Peyer's patch (tissue), 4 donors: ENCODE measurements at regions not wholly inside any gene's neighbourhood (a gene's known extent, or its start where the extent isn't known, plus 50 kb on each side); places are given as distances from the start of the nearest gene placed in this dataset.

Experiments
- CTCF ChIP-seq, 6 experiments: fragments of 450-650 bp in 4 of 6; fragments of 200-600 bp in 2 of 6; sonication (generic) in 1 of 6; IDR thresholded peaks; one replicate each; pipeline ENCODE4 v1.5.1; 2017 to 2019; ENCODE audit warnings: antibody characterized with exemption in 6 of 6, mild to moderate bottlenecking in 3 of 6, moderate library complexity in 1 of 6
- POLR2A ChIP-seq, 2 donors: fragments of 450-650 bp; IDR thresholded peaks; one replicate each; pipeline ENCODE4 v1.5.1; 2017; ENCODE audit warnings: antibody characterized with exemption in 2 of 2, mild to moderate bottlenecking in 2 of 2, moderate library complexity in 2 of 2

DNA sequence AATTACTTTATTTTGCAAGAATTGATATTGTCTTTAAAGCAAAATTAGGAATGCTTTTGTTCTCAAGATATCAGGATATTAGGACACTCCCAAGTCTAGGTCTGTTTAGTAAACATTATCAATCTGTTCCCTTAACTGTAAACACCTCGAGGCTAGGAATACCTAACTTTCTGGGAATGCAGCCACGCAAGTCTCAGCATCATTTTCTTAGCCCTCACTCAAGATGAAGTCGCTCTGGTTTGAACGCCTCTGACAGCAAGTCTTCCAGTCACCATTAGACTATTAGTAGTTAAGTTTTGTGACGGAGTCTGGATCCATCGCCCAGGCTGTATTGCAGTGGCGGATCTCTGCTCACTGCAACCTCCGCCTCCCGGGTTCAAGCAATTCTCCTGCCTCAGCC lies 128.0 kb upstream of the MYO3A start:
- no peak for TF ChIP-seq CTCF (IDR thresholded peaks at IDR 0.05)
- TF ChIP-seq POLR2A (IDR thresholded peaks at IDR 0.05): no peak
